HG03342 (cell line): ENCODE measurements at regions not wholly inside any gene's neighbourhood (a gene's known extent, or its start where the extent isn't known, plus 50 kb on each side); places are given as distances from the start of the nearest gene placed in this dataset.

Experiments
- ATAC-seq: cut with Tn5 transposase; IDR thresholded peaks from one replicate; pipeline ENCODE4 v1.9.1; 2021; ENCODE audit warnings: mild to moderate bottlenecking, moderate library complexity; ENCODE audit not compliant: unreplicated experiment

GRCh38 chr4:129167640-129168260 is 71.8 kb downstream of the C4orf33 start:
- ATAC-seq: no peak

- ATAC-seq: no peak
Observed at GRCh38 chr4:129172181-129172580, 76.2 kb downstream of the C4orf33 start.

GRCh38 chr4:129176864-129177263 is 80.9 kb downstream of the C4orf33 start:
- ATAC-seq: peak; percentile 80

- ATAC-seq: no peak
Observed at GRCh38 chr4:129179276-129179675, 83.3 kb downstream of the C4orf33 start.

- no peak for ATAC-seq
Observed at GRCh38 chr4:129189630-129190029, 93.7 kb downstream of the C4orf33 start.

GRCh38 chr4:129193357-129194100 is 97.6 kb downstream of the C4orf33 start:
- no peak for ATAC-seq

- no peak for ATAC-seq
Observed at GRCh38 chr4:129208481-129208880, 112.5 kb downstream of the C4orf33 start.

GRCh38 chr4:129213692-129214091 is 117.7 kb downstream of the C4orf33 start:
- no peak for ATAC-seq

- no peak for ATAC-seq
Observed at GRCh38 chr4:129218360-129218759, 122.4 kb downstream of the C4orf33 start.

- no peak for ATAC-seq
Observed at GRCh38 chr4:129218897-129219296, 122.9 kb downstream of the C4orf33 start.

GRCh38 chr4:129220254-129220653 is 124.3 kb downstream of the C4orf33 start:
- ATAC-seq: no peak

- no peak for ATAC-seq
Observed at GRCh38 chr4:129223945-129224344, 128.0 kb downstream of the C4orf33 start.

GRCh38 chr4:129230846-129231245 is 134.9 kb downstream of the C4orf33 start:
- no peak for ATAC-seq

GRCh38 chr4:129231945-129232588 is 136.1 kb downstream of the C4orf33 start:
- no peak for ATAC-seq

- no peak for ATAC-seq
Observed at GRCh38 chr4:129232589-129233337, 136.8 kb downstream of the C4orf33 start.

GRCh38 chr4:129233691-129234090 is 137.7 kb downstream of the C4orf33 start:
- ATAC-seq: no peak

- no peak for ATAC-seq
Observed at GRCh38 chr4:129236351-129236750, 140.4 kb downstream of the C4orf33 start.

- no peak for ATAC-seq
Observed at GRCh38 chr4:129239088-129239487, 143.1 kb downstream of the C4orf33 start.

GRCh38 chr4:129240816-129241215 is 144.9 kb downstream of the C4orf33 start:
- ATAC-seq: no peak

- ATAC-seq: no peak
Observed at GRCh38 chr4:129246145-129246544, 150.2 kb downstream of the C4orf33 start.

- ATAC-seq: no peak
Observed at GRCh38 chr4:129246910-129247461, 151.0 kb downstream of the C4orf33 start.
